Liver (tissue), 2 donors: ENCODE measurements at regions not wholly inside any gene's neighbourhood (a gene's known extent, or its start where the extent isn't known, plus 50 kb on each side); places are given as distances from the start of the nearest gene placed in this dataset.

ENCODE experiments used
- CTCF ChIP-seq: fragments of 150-350 bp; IDR thresholded peaks from 2 replicates; pipeline ENCODE4 v1.5.1; 2017; ENCODE audit warnings: improper control_type of control experiment, low read depth, low read length; ENCODE audit not compliant: missing input control
- MAX ChIP-seq: IDR thresholded peaks from 2 replicates; pipeline ENCODE4 v1.6.1; 2016; ENCODE audit warnings: antibody characterized with exemption
- donor health status: healthy.

GRCh38 chr1:194968916-194969315 lies 1639.3 kb downstream of the KCNT2 start:
- TF ChIP-seq CTCF (no peak), MAX (no peak)
